Activated CD8-positive, alpha-beta memory T cell treated with anti-CD3 and anti-CD28 coated beads, Interleukin-2, amount 10 ng/mL, durations not matched to agents 7 days and 5 days (primary cell): ENCODE measurements at regions not wholly inside any gene's neighbourhood (a gene's known extent, or its start where the extent isn't known, plus 50 kb on each side); places are given as distances from the start of the nearest gene placed in this dataset.

Source experiments
- ATAC-seq: fragments of 150-1000 bp; cut with Tn5 transposase; one replicate; pipeline ENCODE4 v1.10.0; 2021; ENCODE audit warnings: moderate library complexity
- CTCF ChIA-PET: fragments of 350-600 bp; sonication (Branson Sonifier 250); formaldehyde crosslinking; loops from one replicate; lab custom pipeline; 2021; ENCODE audit warnings: antibody characterized with exemption; lab: Charles Lee
- DNase-seq: peaks from one replicate; pipeline ENCODE4 v3.0.0-alpha.2; 2020
- H3K27ac Mint-ChIP-seq: one replicate; pipeline ENCODE4 v1.8.0; 2021; ENCODE audit warnings: mild to moderate bottlenecking, mixed read lengths
- H3K27me3 Mint-ChIP-seq: one replicate; pipeline ENCODE4 v1.8.0; 2021; ENCODE audit warnings: mixed read lengths
- H3K36me3 Mint-ChIP-seq: one replicate; pipeline ENCODE4 v1.8.0; 2021; ENCODE audit warnings: mild to moderate bottlenecking, mixed read lengths
- H3K4me1 Mint-ChIP-seq: one replicate; pipeline ENCODE4 v1.8.0; 2021; ENCODE audit warnings: mixed read lengths
- H3K4me3 Mint-ChIP-seq: one replicate; pipeline ENCODE4 v1.8.0; 2021; ENCODE audit warnings: mild to moderate bottlenecking, moderate library complexity, mixed read lengths
- H3K9me3 Mint-ChIP-seq: one replicate; pipeline ENCODE4 v1.8.0; 2022; ENCODE audit warnings: low read depth, mixed read lengths

DNA sequence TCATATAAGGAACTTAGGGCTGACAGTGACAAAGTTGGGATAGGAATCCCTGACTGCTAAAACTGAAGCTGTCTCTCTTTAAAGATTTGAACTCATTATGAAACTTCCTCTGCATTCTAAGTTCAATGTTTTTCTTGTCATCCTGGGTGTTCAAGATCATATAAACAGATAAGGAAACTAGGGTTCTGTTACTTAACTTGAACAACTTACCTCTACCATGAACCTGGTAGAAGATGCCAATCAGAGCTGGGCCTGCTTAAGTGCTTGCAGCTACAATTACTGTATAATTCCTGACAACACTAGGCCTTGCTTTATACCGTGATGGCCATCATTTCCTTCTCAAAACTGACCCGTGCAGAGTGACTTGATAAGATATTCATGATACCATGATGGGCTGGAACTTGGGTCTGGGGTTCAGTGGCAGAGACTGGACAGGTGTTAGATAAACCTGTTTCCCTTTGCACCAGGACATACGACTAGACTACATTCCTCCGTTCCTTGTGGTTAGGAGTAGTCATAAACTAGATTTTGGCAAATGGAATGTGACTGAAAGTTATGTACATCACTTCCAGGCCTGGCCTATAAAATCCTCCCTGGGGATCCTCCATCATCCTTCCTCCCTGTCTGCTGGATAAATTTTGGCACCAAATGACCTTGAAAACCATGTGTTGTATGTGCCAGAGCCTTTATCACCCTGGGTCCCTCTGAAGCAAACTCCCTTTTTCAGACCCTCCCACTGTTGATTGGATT lies 172.2 kb upstream of the PRICKLE1 start:
- no peaks in the 10 kb centered on the region for H3K4me1 Mint-ChIP-seq
- no peak for DNase-seq
- H3K9me3 Mint-ChIP-seq: no peaks in the 10 kb centered on the region
- no peaks in the 10 kb centered on the region for H3K36me3 Mint-ChIP-seq
- no peak overlapping the region for H3K27ac Mint-ChIP-seq
- CTCF ChIA-PET: no interaction called here
- H3K4me3 Mint-ChIP-seq: no peak overlapping the region
- no peak for ATAC-seq
- H3K27me3 Mint-ChIP-seq: no peaks in the 10 kb centered on the region

DNA sequence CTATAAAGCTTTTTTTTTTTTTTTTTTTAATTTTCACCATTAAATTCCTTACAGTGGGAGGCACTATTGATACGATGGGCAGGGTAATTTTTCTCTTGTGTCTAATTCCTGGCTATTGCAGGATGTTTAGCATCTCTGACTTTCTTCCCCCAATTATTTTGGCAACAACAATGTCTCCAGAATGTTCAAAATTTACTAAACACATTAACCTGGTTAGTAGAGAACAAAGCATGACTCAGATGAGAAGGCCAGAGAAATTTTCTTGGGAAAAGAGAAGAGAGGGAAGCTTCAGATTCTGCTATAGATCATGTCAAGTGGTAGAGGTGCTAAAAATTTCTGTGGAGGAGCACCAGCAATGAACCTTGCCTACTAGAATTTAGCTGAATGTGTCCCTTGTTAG lies 171.5 kb upstream of the PRICKLE1 start:
- Mint-ChIP-seq H3K9me3 (no peaks in the 10 kb centered on the region), H3K27me3 (no peaks in the 10 kb centered on the region), H3K27ac (no peak overlapping the region), H3K4me3 (no peak overlapping the region), H3K36me3 (no peaks in the 10 kb centered on the region), H3K4me1 (no peaks in the 10 kb centered on the region)
- no peak for DNase-seq
- CTCF ChIA-PET: no interaction called here
- ATAC-seq: no peak

- Mint-ChIP-seq H3K9me3 (no peaks in the 10 kb centered on the region), H3K4me1 (no peaks in the 10 kb centered on the region), H3K27me3 (no peaks in the 10 kb centered on the region), H3K27ac (no peak overlapping the region), H3K36me3 (no peaks in the 10 kb centered on the region), H3K4me3 (no peak overlapping the region)
- ATAC-seq (no peak), DNase-seq (no peak)
- CTCF ChIA-PET: no interaction called here
Measured at GRCh38 chr12:42760550-42760949, 171.0 kb upstream of the PRICKLE1 start.

GRCh38 chr12:42759622-42760273 lies 170.2 kb upstream of the PRICKLE1 start:
- Mint-ChIP-seq H3K36me3 (no peaks in the 10 kb centered on the region), H3K4me3 (no peak overlapping the region), H3K27ac (no peak overlapping the region), H3K9me3 (no peaks in the 10 kb centered on the region), H3K4me1 (no peaks in the 10 kb centered on the region), H3K27me3 (no peaks in the 10 kb centered on the region)
- no peak for DNase-seq
- CTCF ChIA-PET: no interaction called here
- no peak for ATAC-seq

- Mint-ChIP-seq H3K4me3 (no peak overlapping the region), H3K27ac (no peak overlapping the region), H3K36me3 (no peaks in the 10 kb centered on the region), H3K27me3 (no peaks in the 10 kb centered on the region), H3K4me1 (no peaks in the 10 kb centered on the region), H3K9me3 (no peaks in the 10 kb centered on the region)
- ATAC-seq (no peak), DNase-seq (no peak)
- CTCF ChIA-PET: no interaction called here
Measured at GRCh38 chr12:42758806-42759205, 169.3 kb upstream of the PRICKLE1 start.

DNA sequence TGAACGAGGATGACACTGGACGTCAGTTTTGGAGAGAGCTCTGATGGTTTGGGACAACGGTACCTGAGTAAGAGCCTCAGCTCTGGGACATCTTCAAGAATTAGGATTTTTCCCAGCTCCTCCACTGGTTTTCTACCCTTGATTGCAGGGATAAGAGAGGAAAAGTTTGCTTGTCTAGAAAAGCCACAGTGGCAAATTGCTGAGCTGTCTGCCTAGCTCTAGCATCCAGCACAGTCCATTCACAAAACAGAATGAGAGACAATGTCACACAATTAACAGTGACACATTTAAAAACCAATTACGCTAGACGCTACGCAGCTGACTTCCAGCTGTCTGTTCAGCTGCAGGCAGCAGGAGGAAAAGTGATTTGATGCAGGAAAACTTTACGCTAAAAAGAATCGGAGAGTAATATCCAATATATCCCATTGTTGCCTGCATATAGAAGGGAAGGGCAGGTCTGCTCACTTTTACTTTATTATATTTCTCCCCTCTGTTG lies 168.1 kb upstream of the PRICKLE1 start:
- Mint-ChIP-seq H3K4me1 (no peaks in the 10 kb centered on the region), H3K27ac (no peak overlapping the region), H3K36me3 (no peaks in the 10 kb centered on the region), H3K9me3 (no peaks in the 10 kb centered on the region), H3K27me3 (no peaks in the 10 kb centered on the region), H3K4me3 (no peak overlapping the region)
- DNase-seq (no peak), ATAC-seq (no peak)
- CTCF ChIA-PET: no interaction called here

DNA sequence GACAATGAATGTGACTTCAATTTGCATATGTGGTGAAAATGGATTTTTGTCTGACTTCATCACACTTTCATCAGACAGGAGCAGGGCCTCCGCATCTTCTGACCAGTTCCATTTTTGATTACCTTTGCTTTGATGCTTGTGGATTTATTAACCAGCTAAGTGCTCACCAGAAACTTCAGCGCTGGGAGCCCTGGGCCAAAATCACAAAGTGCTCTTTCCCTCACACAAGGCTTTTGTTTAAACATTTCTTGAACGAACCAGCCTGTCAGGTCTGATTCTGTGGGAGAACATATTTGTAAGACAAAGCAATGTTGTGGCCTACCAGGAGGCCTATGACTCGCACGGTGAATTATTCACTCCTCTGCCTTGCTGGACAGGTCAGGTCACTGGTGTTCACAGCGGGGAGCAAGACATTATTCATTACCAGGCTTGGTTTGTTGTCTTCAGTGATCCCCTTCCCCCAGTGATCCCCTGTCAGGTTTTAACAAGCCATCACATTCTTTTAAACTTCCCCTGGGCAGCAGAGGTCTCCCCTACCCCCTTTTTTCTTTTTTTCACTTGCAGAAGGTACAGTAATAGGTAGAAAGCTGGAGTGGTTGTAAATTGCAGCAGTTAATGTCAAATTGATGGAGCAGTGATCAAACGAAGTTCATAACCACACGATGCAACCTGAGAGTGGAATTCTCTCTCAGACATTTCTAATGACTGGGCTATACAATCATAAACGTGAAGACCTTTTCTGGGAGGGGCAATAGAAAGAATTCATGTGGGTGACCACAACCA lies 167.5 kb upstream of the PRICKLE1 start:
- Mint-ChIP-seq H3K4me1 (no peaks in the 10 kb centered on the region), H3K27ac (no peak overlapping the region), H3K9me3 (no peaks in the 10 kb centered on the region), H3K4me3 (no peak overlapping the region), H3K27me3 (no peaks in the 10 kb centered on the region), H3K36me3 (no peaks in the 10 kb centered on the region)
- ATAC-seq: no peak
- CTCF ChIA-PET: no interaction called here
- no peak for DNase-seq

- H3K27ac Mint-ChIP-seq: no peak overlapping the region
Measured at GRCh38 chr12:42750356-42750755, 160.8 kb upstream of the PRICKLE1 start.

DNA sequence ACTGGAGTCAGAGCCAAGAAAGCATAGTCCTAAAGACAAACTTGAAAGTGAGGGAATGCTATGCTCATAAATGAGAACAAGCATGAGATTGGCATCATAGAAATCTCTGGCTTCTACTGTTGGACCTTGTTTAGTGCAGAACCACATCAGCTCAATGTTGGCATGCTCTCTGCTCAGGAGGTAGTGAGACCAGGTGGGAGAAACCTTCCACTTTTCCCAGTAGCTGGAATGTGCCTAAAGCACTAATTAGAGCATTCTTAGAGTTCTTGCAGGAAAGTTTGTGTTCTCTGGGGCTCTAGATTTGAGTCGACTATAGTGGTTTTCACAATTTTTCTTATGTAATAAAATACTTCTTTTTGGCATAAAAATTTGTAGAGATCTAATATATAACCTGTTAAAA lies 159.7 kb upstream of the PRICKLE1 start:
- Mint-ChIP-seq H3K9me3 (no peaks in the 10 kb centered on the region), H3K27me3 (no peaks in the 10 kb centered on the region), H3K4me3 (no peak overlapping the region), H3K4me1 (no peaks in the 10 kb centered on the region), H3K27ac (no peak overlapping the region), H3K36me3 (no peaks in the 10 kb centered on the region)
- ATAC-seq (no peak), DNase-seq (no peak)
- CTCF ChIA-PET: no interaction called here

More at GRCh38 chr12:42750356-42750755, 160.8 kb upstream of the PRICKLE1 start:
- Mint-ChIP-seq H3K9me3 (no peaks in the 10 kb centered on the region), H3K4me3 (no peak overlapping the region), H3K36me3 (no peaks in the 10 kb centered on the region), H3K4me1 (no peaks in the 10 kb centered on the region), H3K27me3 (no peaks in the 10 kb centered on the region)
- DNase-seq (no peak), ATAC-seq (no peak)
- CTCF ChIA-PET: no interaction called here

DNA sequence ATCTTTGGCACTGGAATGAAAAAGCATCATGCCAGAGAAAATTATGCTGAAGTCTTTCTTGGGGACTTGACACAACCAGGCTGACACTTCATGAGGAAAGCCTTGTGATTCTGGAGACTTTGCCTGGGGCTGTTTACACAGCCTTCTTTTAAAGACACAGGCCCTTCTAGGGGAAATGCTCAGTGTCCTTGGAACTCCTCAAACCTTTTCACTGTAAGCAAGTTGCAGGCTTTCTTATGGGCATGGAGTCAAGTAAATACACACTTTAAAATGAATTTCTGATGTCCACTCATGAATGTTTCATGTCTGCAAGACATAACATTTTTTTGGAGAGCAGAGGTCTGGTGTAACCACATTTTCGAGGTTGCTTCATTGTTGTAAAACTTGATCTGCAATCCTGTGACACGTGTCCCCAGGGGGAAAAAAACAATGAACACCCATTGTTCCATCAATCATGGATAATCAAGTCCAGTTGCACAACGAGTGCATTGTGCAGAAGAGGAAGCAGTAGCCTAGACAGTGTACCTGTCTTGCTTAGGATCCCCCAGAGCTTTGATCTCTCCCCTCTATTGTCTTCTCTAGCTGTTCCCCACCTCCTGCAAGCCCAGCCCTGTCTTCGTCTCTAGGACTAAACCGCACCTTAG lies 155.1 kb upstream of the PRICKLE1 start:
- no peaks in the 10 kb centered on the region for H3K27me3 Mint-ChIP-seq
- DNase-seq: no peak
- H3K27ac Mint-ChIP-seq: no peak overlapping the region
- CTCF ChIA-PET: no interaction called here
- H3K4me1 Mint-ChIP-seq: no peaks in the 10 kb centered on the region
- no peaks in the 10 kb centered on the region for H3K36me3 Mint-ChIP-seq
- ATAC-seq: no peak
- H3K9me3 Mint-ChIP-seq: no peaks in the 10 kb centered on the region
- H3K4me3 Mint-ChIP-seq: no peak overlapping the region

GRCh38 chr12:42742716-42743115 lies 153.2 kb upstream of the PRICKLE1 start:
- Mint-ChIP-seq H3K4me1 (no peaks in the 10 kb centered on the region), H3K27me3 (no peaks in the 10 kb centered on the region), H3K27ac (no peak overlapping the region), H3K4me3 (no peak overlapping the region), H3K9me3 (no peaks in the 10 kb centered on the region), H3K36me3 (no peaks in the 10 kb centered on the region)
- CTCF ChIA-PET: no interaction called here
- no peak for DNase-seq
- no peak for ATAC-seq

GRCh38 chr12:42741771-42742510 lies 152.4 kb upstream of the PRICKLE1 start:
- no peaks in the 10 kb centered on the region for H3K4me1 Mint-ChIP-seq
- CTCF ChIA-PET: no interaction called here
- no peaks in the 10 kb centered on the region for H3K27me3 Mint-ChIP-seq
- H3K36me3 Mint-ChIP-seq: no peaks in the 10 kb centered on the region
- DNase-seq (no peak), ATAC-seq (no peak)
- no peak overlapping the region for H3K27ac Mint-ChIP-seq
- H3K4me3 Mint-ChIP-seq: no peak overlapping the region
- no peaks in the 10 kb centered on the region for H3K9me3 Mint-ChIP-seq

GRCh38 chr12:42741091-42741490 lies 151.5 kb upstream of the PRICKLE1 start:
- Mint-ChIP-seq H3K9me3 (no peaks in the 10 kb centered on the region), H3K4me3 (no peak overlapping the region), H3K36me3 (no peaks in the 10 kb centered on the region), H3K4me1 (no peaks in the 10 kb centered on the region), H3K27me3 (no peaks in the 10 kb centered on the region), H3K27ac (no peak overlapping the region)
- DNase-seq (no peak), ATAC-seq (no peak)
- CTCF ChIA-PET: no interaction called here
